CD14-positive monocyte (primary cell): ENCODE measurements at regions not wholly inside any gene's neighbourhood (a gene's known extent, or its start where the extent isn't known, plus 50 kb on each side); places are given as distances from the start of the nearest gene placed in this dataset.
"Not testable (repeated sequence)": the region's sequence is repeated elsewhere in the genome, so short reads cannot be mapped to it uniquely, and the experiment has no call there.

Experiments used
- DNase-seq, 3 donors: peaks; one replicate each; pipeline ENCODE4 v3.0.0-alpha.2; 2011 to 2022
- H2AFZ ChIP-seq: 2 replicates; pipeline ENCODE4 v1.6.0; 2012; ENCODE audit warnings: mild to moderate bottlenecking, low read depth, low read length, inconsistent platforms; ENCODE audit not compliant: insufficient read depth, poor library complexity, severe bottlenecking
- H3K27ac ChIP-seq, 2 donors: 1 replicate in 1 of 2; 2 replicates in 1 of 2; pipeline ENCODE4 v1.5.1; 2012 to 2013; ENCODE audit warnings: low read length in 2 of 2, control low read depth in 1 of 2, inconsistent platforms in 1 of 2, low read depth in 1 of 2, mild to moderate bottlenecking in 1 of 2
- H3K27me3 ChIP-seq, 2 donors: one replicate each; pipeline versions ENCODE4 v1.6.0 to v1.6.1; 2011 to 2013; ENCODE audit warnings: low read length in 2 of 2; ENCODE audit not compliant: control insufficient read depth in 2 of 2, insufficient read depth in 2 of 2
- H3K36me3 ChIP-seq, 2 donors: replicated peaks in 1 of 2; 1 replicate in 1 of 2; 2 replicates in 1 of 2; pipeline versions ENCODE4 v1.5.1 to v1.6.1; 2012 to 2013; ENCODE audit warnings: low read length in 2 of 2, control low read depth in 1 of 2, inconsistent platforms in 1 of 2, mild to moderate bottlenecking in 1 of 2; ENCODE audit not compliant: insufficient read depth in 2 of 2, control insufficient read depth in 1 of 2
- H3K4me1 ChIP-seq, 2 donors: 1 replicate in 1 of 2; 2 replicates in 1 of 2; pipeline versions ENCODE4 v1.5.1 to v1.6.1; 2012 to 2013; ENCODE audit warnings: low read length in 2 of 2, control low read depth in 1 of 2, inconsistent platforms in 1 of 2, mild to moderate bottlenecking in 1 of 2, moderate library complexity in 1 of 2; ENCODE audit not compliant: insufficient read depth in 2 of 2, control insufficient read depth in 1 of 2
- H3K4me2 ChIP-seq: replicated peaks from 2 replicates; pipeline ENCODE3; 2012; ENCODE audit warnings: low read length, moderate library complexity, mild to moderate bottlenecking; ENCODE audit not compliant: poor library complexity, severe bottlenecking; ENCODE audit errors: extremely low read depth
- H3K4me3 ChIP-seq, 3 experiments: fragments of 200-600 bp in 1 of 3; sonication (generic) in 1 of 3; replicated peaks in 1 of 3; 1 replicate in 2 of 3; 2 replicates in 1 of 3; pipeline ENCODE4 v1.5.1; 2011 to 2013; ENCODE audit warnings: low read length in 3 of 3, mild to moderate bottlenecking in 3 of 3, control low read depth in 2 of 3, low read depth in 2 of 3, inconsistent platforms in 1 of 3, moderate library complexity in 1 of 3
- H3K79me2 ChIP-seq: 2 replicates; pipeline ENCODE4 v1.6.0; 2012; ENCODE audit warnings: mild to moderate bottlenecking, control low read depth, inconsistent platforms, low read length, moderate library complexity; ENCODE audit not compliant: insufficient read depth
- H3K9ac ChIP-seq: 2 replicates; pipeline ENCODE4 v1.6.0; 2017; ENCODE audit warnings: low read length, mild to moderate bottlenecking; ENCODE audit not compliant: insufficient read depth, poor library complexity, severe bottlenecking
- H3K9me3 ChIP-seq, 2 donors: replicated peaks in 1 of 2; 1 replicate in 1 of 2; 2 replicates in 1 of 2; pipeline versions ENCODE4 v1.5.1 to v1.6.1; 2012 to 2013; ENCODE audit warnings: low read length in 2 of 2, control low read depth in 1 of 2; ENCODE audit not compliant: control insufficient read depth in 1 of 2, insufficient read depth in 1 of 2
- H4K20me1 ChIP-seq: 2 replicates; pipeline ENCODE4 v1.6.0; 2012; ENCODE audit warnings: mild to moderate bottlenecking, low read length, control low read depth, moderate library complexity; ENCODE audit not compliant: insufficient read depth
- H3K27ac Mint-ChIP-seq, 7 donors: one replicate each; pipeline ENCODE4 v1.8.0; 2020; ENCODE audit warnings: mild to moderate bottlenecking in 7 of 7, mixed read lengths in 7 of 7, moderate library complexity in 6 of 7, inconsistent platforms in 2 of 7
- H3K27me3 Mint-ChIP-seq, 3 donors: one replicate each; pipeline ENCODE4 v1.8.0; 2021 to 2022; ENCODE audit warnings: low read depth in 3 of 3, mild to moderate bottlenecking in 3 of 3, mixed read lengths in 3 of 3, moderate library complexity in 3 of 3, inconsistent platforms in 1 of 3
- H3K36me3 Mint-ChIP-seq, 2 donors: one replicate each; pipeline ENCODE4 v1.8.0; 2020; ENCODE audit warnings: mixed read lengths in 2 of 2, inconsistent platforms in 1 of 2, mild to moderate bottlenecking in 1 of 2
- H3K4me1 Mint-ChIP-seq: one replicate; pipeline ENCODE4 v1.8.0; 2020; ENCODE audit warnings: mild to moderate bottlenecking, mixed read lengths
- H3K4me3 Mint-ChIP-seq, 2 donors: one replicate each; pipeline ENCODE4 v1.8.0; 2020; ENCODE audit warnings: mild to moderate bottlenecking in 2 of 2, mixed read lengths in 2 of 2, moderate library complexity in 1 of 2
- H3K9me3 Mint-ChIP-seq, 7 donors: one replicate each; pipeline ENCODE4 v1.8.0; 2020 to 2022; ENCODE audit warnings: mixed read lengths in 7 of 7, mild to moderate bottlenecking in 6 of 7, moderate library complexity in 6 of 7, inconsistent platforms in 2 of 7
- WGBS: methylation state at CpG from one replicate; pipeline ENCODE4 v1.1.5; 2013; ENCODE audit warnings: missing lambda C conversion rate; ENCODE audit not compliant: insufficient coverage; 5-methylcytosine and 5-hydroxymethylcytosine counted together
- intact Hi-C, 2 donors: fragments of 100-400 bp; cut with micrococcal nuclease; formaldehyde crosslinking; loops; one replicate each; pipeline versions ENCODE4 v1.15.0 to v1.15.1; 2023
- TF ChIP-seq, protein P1 (sequence below): fragments of 200-600 bp; IDR thresholded peaks from one replicate; pipeline ENCODE4 v1.8.0; 2022; ENCODE audit warnings: antibody characterized with exemption, mild to moderate bottlenecking

DNA sequence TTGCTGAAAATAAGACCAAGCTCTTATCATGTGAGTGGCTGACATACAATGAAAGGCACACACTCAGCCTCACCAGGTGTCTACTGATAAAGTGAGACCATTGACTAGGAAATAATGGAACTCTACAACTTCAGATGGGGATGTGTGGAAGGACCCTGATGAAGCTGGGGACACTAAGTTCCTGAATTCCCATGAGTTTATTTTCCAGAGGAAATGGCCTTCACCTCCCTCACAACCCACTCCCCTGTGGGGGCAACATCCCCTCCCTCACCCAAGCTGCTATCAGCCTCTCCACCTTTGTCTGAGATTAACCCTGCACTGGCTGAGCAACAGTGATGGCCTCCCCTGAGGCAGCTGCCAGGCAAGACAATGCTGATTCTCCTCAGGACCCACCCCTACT, 55.2 kb upstream of the SMARCAD1 start:
- H3K27me3 ChIP-seq, result no peaks in the 10 kb centered on the region
- Mint-ChIP-seq H3K4me1 (no peaks in the 10 kb centered on the region), H3K27ac (no peak overlapping the region), H3K4me3 (no peak overlapping the region), H3K36me3 (no peaks in the 10 kb centered on the region), H3K27me3 (peaks cover 0 to 4% (median 3%) of the 10 kb centered on the region in 3 donors), H3K9me3 (peaks cover 8 to 31% (median 12%) of the 10 kb centered on the region in 7 donors)
- H3K79me2 ChIP-seq, result no peaks in the 10 kb centered on the region
- intact Hi-C loops, result no loop called here
- H3K9me3 ChIP-seq, result peaks cover 10 to 13% of the 10 kb centered on the region in 2 donors
- no peak overlapping the region for H3K9ac ChIP-seq
- no peaks in the 10 kb centered on the region for H4K20me1 ChIP-seq
- no peaks in the 10 kb centered on the region for H3K36me3 ChIP-seq
- H3K4me1 ChIP-seq, result no peaks in the 10 kb centered on the region
- H2AFZ ChIP-seq, result no peak overlapping the region
- TF ChIP-seq, protein P1, sequence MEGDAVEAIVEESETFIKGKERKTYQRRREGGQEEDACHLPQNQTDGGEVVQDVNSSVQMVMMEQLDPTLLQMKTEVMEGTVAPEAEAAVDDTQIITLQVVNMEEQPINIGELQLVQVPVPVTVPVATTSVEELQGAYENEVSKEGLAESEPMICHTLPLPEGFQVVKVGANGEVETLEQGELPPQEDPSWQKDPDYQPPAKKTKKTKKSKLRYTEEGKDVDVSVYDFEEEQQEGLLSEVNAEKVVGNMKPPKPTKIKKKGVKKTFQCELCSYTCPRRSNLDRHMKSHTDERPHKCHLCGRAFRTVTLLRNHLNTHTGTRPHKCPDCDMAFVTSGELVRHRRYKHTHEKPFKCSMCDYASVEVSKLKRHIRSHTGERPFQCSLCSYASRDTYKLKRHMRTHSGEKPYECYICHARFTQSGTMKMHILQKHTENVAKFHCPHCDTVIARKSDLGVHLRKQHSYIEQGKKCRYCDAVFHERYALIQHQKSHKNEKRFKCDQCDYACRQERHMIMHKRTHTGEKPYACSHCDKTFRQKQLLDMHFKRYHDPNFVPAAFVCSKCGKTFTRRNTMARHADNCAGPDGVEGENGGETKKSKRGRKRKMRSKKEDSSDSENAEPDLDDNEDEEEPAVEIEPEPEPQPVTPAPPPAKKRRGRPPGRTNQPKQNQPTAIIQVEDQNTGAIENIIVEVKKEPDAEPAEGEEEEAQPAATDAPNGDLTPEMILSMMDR, result no peak
- H3K4me2 ChIP-seq, result no peak overlapping the region
- H3K27ac ChIP-seq, result no peak overlapping the region
- no peak overlapping the region for H3K4me3 ChIP-seq
- no peak for DNase-seq

DNA sequence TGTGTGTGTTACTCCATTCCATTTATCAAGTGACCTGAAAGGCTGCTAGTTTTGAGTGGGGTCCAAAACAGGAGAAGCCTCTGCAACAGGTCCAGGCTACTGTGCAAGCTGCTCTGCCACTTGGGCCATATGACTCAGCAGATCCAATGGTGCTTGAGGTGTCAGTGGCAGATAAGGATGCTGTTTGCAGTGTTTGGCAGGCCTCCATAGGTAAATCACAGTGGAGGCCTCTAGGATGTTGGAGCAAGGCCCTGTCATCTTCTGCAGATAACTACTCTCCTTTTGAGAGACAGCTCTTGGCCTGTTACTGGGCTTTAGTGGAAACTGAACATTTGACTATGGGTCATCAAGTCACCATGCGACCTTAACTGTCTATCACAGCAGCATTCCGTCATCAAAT, 52.3 kb upstream of the SMARCAD1 start:
- H3K27ac ChIP-seq, H2AFZ ChIP-seq, H3K4me1 Mint-ChIP-seq, intact Hi-C loops, H3K4me2 ChIP-seq, H3K36me3 Mint-ChIP-seq, H3K27me3 Mint-ChIP-seq, H3K36me3 ChIP-seq, H3K4me3 ChIP-seq, H3K9ac ChIP-seq, H3K4me3 Mint-ChIP-seq, H4K20me1 ChIP-seq, H3K27me3 ChIP-seq, H3K27ac Mint-ChIP-seq, H3K4me1 ChIP-seq, DNase-seq, H3K79me2 ChIP-seq: not testable (repeated sequence)
- no CpG with 5 or more reads among the region's 2 CpGs for WGBS
- H3K9me3 Mint-ChIP-seq, result peaks cover 8 to 38% (median 15%) of the 10 kb centered on the region in 7 donors
- H3K9me3 ChIP-seq, result peaks cover 10 to 13% of the 10 kb centered on the region in 2 donors
